K562 (cell line): ENCODE measurements at regions not wholly inside any gene's neighbourhood (a gene's known extent, or its start where the extent isn't known, plus 50 kb on each side); places are given as distances from the start of the nearest gene placed in this dataset.

Experiments
- EZH2 ChIP-seq: IDR thresholded peaks from 2 replicates; pipeline ENCODE4 v1.6.1; 2012; ENCODE audit warnings: low read depth, mild to moderate bottlenecking, inconsistent platforms, low read length, borderline replicate concordance
- MYC ChIP-seq, 2 experiments: fragments of 250-450 bp in 1 of 2; sonication (Bioruptor Pico) in 1 of 2; IDR thresholded peaks; 2 replicates each; pipeline versions ENCODE4 v1.5.1 to v1.6.1; 2012 to 2021; ENCODE audit warnings: low read depth in 2 of 2, borderline replicate concordance in 1 of 2, improper control_type of control experiment in 1 of 2, low read length in 1 of 2, mild to moderate bottlenecking in 1 of 2, moderate library complexity in 1 of 2
- NFE2 ChIP-seq: IDR thresholded peaks from 2 replicates; pipeline ENCODE4 v1.6.1; 2014; ENCODE audit warnings: antibody characterized with exemption, low read depth
- POLR2A ChIP-seq: fragments of 450-650 bp; conservative IDR thresholded peaks from 2 replicates; pipeline ENCODE4 v1.6.1; 2016
- POLR2AphosphoS2 ChIP-seq: IDR thresholded peaks from 2 replicates; pipeline ENCODE4 v1.6.1; 2012; ENCODE audit warnings: low read length, improper control_type of control experiment
- POLR2AphosphoS5 ChIP-seq: IDR thresholded peaks from 2 replicates; pipeline ENCODE4 v1.6.1; 2011; ENCODE audit warnings: mild to moderate bottlenecking, low read depth, low read length, moderate library complexity; ENCODE audit not compliant: control insufficient read depth, insufficient read depth
- SMAD1 ChIP-seq: fragments of 150-350 bp; IDR thresholded peaks from 2 replicates; pipeline ENCODE4 v1.6.1; 2014; ENCODE audit warnings: low read length, low read depth; ENCODE audit not compliant: partially characterized antibody
- YY1 ChIP-seq, 3 experiments: IDR thresholded peaks; 2 replicates each; pipeline ENCODE4 v1.6.1; 2011; ENCODE audit warnings: low read length in 2 of 3, mild to moderate bottlenecking in 2 of 3, moderate library complexity in 2 of 3, borderline replicate concordance in 1 of 3, control low read depth in 1 of 3, low read depth in 1 of 3; ENCODE audit not compliant: insufficient read depth in 3 of 3, insufficient replicate concordance in 2 of 3, control insufficient read depth in 1 of 3, insufficient read length in 1 of 3; ENCODE audit errors: extremely low read depth in 1 of 3
- ZBTB7A ChIP-seq: IDR thresholded peaks from 2 replicates; pipeline ENCODE4 v1.6.1; 2011; ENCODE audit warnings: low read depth, mild to moderate bottlenecking, low read length, moderate library complexity, borderline replicate concordance; ENCODE audit not compliant: control insufficient read depth
- ZKSCAN1 ChIP-seq: fragments of 150-350 bp; IDR thresholded peaks from 2 replicates; pipeline ENCODE4 v1.6.1; 2016; ENCODE audit warnings: low read depth, low read length
- TF ChIP-seq, protein P1 (sequence below), 3 experiments: IDR thresholded peaks in 2 of 3; conservative IDR thresholded peaks in 1 of 3; 2 replicates each; pipeline ENCODE4 v1.5.1; 2011 to 2012; ENCODE audit warnings: low read length in 3 of 3, mild to moderate bottlenecking in 3 of 3, control low read depth in 2 of 3, improper control_type of control experiment in 1 of 3, inconsistent platforms in 1 of 3, low read depth in 1 of 3, mixed read lengths in 1 of 3, moderate library complexity in 1 of 3; ENCODE audit not compliant: insufficient read depth in 2 of 3

DNA sequence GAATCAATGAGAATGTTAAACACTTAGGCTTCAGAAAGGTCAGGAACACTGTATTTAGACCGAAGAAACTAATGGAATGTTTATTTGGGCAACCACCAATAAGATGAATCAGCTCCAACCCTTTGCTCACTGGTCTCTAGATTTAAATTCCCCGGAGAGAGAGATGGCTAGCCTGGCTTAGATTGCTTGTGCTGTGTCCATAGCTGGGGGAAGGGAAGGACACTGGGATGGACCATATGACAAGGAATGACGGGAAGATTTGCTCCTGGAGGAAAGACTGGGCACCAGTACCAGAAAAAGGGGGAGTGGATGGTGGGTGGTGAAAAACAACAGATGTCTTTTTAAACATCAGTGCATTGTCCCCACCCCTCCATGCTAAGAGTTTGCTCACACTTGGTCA lies 426.6 kb downstream of the DUSP10 start:
- TF ChIP-seq, protein P1, sequence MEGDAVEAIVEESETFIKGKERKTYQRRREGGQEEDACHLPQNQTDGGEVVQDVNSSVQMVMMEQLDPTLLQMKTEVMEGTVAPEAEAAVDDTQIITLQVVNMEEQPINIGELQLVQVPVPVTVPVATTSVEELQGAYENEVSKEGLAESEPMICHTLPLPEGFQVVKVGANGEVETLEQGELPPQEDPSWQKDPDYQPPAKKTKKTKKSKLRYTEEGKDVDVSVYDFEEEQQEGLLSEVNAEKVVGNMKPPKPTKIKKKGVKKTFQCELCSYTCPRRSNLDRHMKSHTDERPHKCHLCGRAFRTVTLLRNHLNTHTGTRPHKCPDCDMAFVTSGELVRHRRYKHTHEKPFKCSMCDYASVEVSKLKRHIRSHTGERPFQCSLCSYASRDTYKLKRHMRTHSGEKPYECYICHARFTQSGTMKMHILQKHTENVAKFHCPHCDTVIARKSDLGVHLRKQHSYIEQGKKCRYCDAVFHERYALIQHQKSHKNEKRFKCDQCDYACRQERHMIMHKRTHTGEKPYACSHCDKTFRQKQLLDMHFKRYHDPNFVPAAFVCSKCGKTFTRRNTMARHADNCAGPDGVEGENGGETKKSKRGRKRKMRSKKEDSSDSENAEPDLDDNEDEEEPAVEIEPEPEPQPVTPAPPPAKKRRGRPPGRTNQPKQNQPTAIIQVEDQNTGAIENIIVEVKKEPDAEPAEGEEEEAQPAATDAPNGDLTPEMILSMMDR (IDR thresholded peaks at IDR 0.05 in 2 of 3, conservative IDR thresholded peaks at IDR 0.05 in 1 of 3; ENCODE audit: insufficient read depth in 2 of 3, low read depth in 1 of 3, low read length in 3 of 3): no peak
- TF ChIP-seq YY1 (IDR thresholded peaks at IDR 0.05; ENCODE audit: borderline replicate concordance in 1 of 3, control insufficient read depth in 1 of 3, extremely low read depth in 1 of 3, insufficient read depth in 3 of 3, insufficient read length in 1 of 3, insufficient replicate concordance in 2 of 3, low read depth in 1 of 3, low read length in 2 of 3) (no peak), POLR2AphosphoS5 (no peak), POLR2A (no peak), MYC (IDR thresholded peaks at IDR 0.05; ENCODE audit: low read depth, low read length) (no peak), MYC (CRISPR knock-in tag; IDR thresholded peaks at IDR 0.05; ENCODE audit: borderline replicate concordance, low read depth) (no peak), NFE2 (no peak), ZBTB7A (no peak), ZKSCAN1 (no peak), EZH2 (no peak), POLR2AphosphoS2 (no peak), SMAD1 (no peak)
